ENCODE measurements at regions not wholly inside any gene's neighbourhood (a gene's known extent, or its start where the extent isn't known, plus 50 kb on each side); places are given as distances from the start of the nearest gene placed in this dataset.
"Not testable (repeated sequence)": the region's sequence is repeated elsewhere in the genome, so short reads cannot be mapped to it uniquely, and the experiment has no call there.

GRCh38 chr6:6740595-6740994 lies 152.1 kb downstream of the LY86 start:
- Histone ChIP-seq H3K36me3 (ENCODE audit: control insufficient read depth, insufficient read depth, low read length) (no peaks in the 10 kb centered on the region), H3K9me3 (ENCODE audit: control insufficient read depth, low read length) (no peaks in the 10 kb centered on the region), H3K27ac (ENCODE audit: low read depth, low read length, severe bottlenecking) (no peak overlapping the region), H3K4me1 (ENCODE audit: control insufficient read depth, insufficient read depth, low read length, poor library complexity, severe bottlenecking) (no peaks in the 10 kb centered on the region), H3K4me3 (ENCODE audit: extremely low read depth, insufficient read depth, low read length, poor library complexity, severe bottlenecking) (no peak overlapping the region)
- 77 to 96% methylated on average over 3 to 4 of the region's 7 CpGs for WGBS, 2 experiments (ENCODE audit: insufficient coverage in 2 of 2)

- H3K4me3 ChIP-seq (ENCODE audit: extremely low read depth, insufficient read depth, low read length, poor library complexity, severe bottlenecking) = no peak overlapping the region
- no peak overlapping the region for H3K27ac ChIP-seq (ENCODE audit: low read depth, low read length, severe bottlenecking)
- whole genome bisulfite sequencing, 2 experiments (ENCODE audit: insufficient coverage in 2 of 2) = 33% methylated on average over 2 of the region's 4 CpGs; no CpG with 5 or more reads in 1 of the 2 experiments
- H3K36me3 ChIP-seq (ENCODE audit: control insufficient read depth, insufficient read depth, low read length) = no peaks in the 10 kb centered on the region
- no peaks in the 10 kb centered on the region for H3K9me3 ChIP-seq (ENCODE audit: control insufficient read depth, low read length)
- no peaks in the 10 kb centered on the region for H3K4me1 ChIP-seq (ENCODE audit: control insufficient read depth, insufficient read depth, low read length, poor library complexity, severe bottlenecking)
Observed at GRCh38 chr6:6741264-6741663, 152.7 kb downstream of the LY86 start.

- Histone ChIP-seq H3K27ac (ENCODE audit: low read depth, low read length, severe bottlenecking) (no peak overlapping the region), H3K9me3 (ENCODE audit: control insufficient read depth, low read length) (no peaks in the 10 kb centered on the region), H3K4me3 (ENCODE audit: extremely low read depth, insufficient read depth, low read length, poor library complexity, severe bottlenecking) (no peak overlapping the region), H3K4me1 (ENCODE audit: control insufficient read depth, insufficient read depth, low read length, poor library complexity, severe bottlenecking) (peaks cover 11% of the 10 kb centered on the region), H3K36me3 (ENCODE audit: control insufficient read depth, insufficient read depth, low read length) (no peaks in the 10 kb centered on the region)
- 56 to 75% methylated on average over 1 to 2 of the region's 2 CpGs for WGBS, 2 experiments (ENCODE audit: insufficient coverage in 2 of 2)
Observed at GRCh38 chr6:6742535-6742934, 154.0 kb downstream of the LY86 start.

DNA sequence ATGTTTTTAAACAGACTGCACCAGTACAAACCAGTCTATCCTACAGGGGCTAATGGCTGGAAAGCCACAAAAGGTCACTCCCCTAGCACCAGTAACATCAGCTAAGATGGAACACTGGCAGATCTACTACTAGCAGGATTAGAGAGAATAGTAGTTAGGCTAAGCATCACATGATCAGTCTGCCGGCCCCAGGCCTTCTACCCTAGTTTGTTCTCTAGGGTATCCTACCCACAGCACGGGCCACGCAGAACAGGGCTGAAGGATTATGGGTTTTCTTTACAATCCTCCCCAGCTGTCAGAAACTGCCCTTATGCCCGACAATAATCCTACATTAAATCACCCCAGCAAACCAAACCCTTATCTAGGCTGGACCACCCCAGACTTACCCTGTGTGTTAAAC lies 156.0 kb downstream of the LY86 start:
- WGBS, 2 experiments (ENCODE audit: insufficient coverage in 2 of 2) = 50 to 100% methylated on average over 1 to 2 of the region's 4 CpGs
- Histone ChIP-seq H3K4me1 (ENCODE audit: control insufficient read depth, insufficient read depth, low read length, poor library complexity, severe bottlenecking) (peaks cover 18% of the 10 kb centered on the region), H3K36me3 (ENCODE audit: control insufficient read depth, insufficient read depth, low read length) (no peaks in the 10 kb centered on the region), H3K4me3 (ENCODE audit: extremely low read depth, insufficient read depth, low read length, poor library complexity, severe bottlenecking) (no peak overlapping the region), H3K27ac (ENCODE audit: low read depth, low read length, severe bottlenecking) (no peak overlapping the region), H3K9me3 (ENCODE audit: control insufficient read depth, low read length) (no peaks in the 10 kb centered on the region)

DNA sequence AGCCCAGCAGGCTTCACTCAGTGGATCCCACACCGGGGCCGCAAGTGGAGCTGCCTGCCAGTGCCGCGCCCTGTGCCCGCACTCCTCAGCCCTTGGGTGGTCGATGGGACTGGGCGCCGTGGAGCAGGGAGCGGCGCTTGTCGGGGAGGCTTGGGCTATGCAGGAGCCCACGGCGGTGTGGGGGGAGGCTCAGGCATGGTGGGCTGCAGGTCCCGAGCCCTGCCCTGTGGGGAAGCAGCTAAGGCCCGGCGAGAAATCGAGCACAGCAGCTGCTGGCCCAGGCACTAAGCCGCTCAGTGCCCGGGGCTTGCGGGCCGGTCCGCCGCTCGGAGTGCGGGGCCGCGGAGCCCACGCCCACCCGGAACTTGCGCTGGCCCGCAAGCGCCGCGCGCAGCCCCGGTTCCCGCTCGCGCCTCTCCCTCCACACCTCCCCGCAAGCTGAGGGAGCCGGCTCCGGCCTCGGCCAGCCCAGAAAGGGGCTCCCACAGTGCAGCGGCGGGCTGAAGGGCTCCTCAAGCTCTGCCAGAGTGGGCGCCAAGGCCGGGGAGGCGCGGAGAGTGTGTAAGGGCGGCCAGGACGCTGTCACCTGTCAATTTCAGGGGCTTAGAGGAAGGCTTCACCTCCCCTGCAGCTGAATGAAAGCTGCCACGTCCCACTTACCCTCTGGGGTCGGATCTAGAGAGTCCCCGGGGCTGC lies 157.3 kb downstream of the LY86 start:
- WGBS, 2 experiments (ENCODE audit: insufficient coverage in 2 of 2) = 96% methylated on average over 26 to 49 of the region's 54 CpGs
- H3K36me3 ChIP-seq (ENCODE audit: control insufficient read depth, insufficient read depth, low read length); H3K27ac ChIP-seq (ENCODE audit: low read depth, low read length, severe bottlenecking); H3K9me3 ChIP-seq (ENCODE audit: control insufficient read depth, low read length); H3K4me3 ChIP-seq (ENCODE audit: extremely low read depth, insufficient read depth, low read length, poor library complexity, severe bottlenecking): not testable (repeated sequence)
- H3K4me1 ChIP-seq (ENCODE audit: control insufficient read depth, insufficient read depth, low read length, poor library complexity, severe bottlenecking) = peaks cover 26% of the 10 kb centered on the region

GRCh38 chr6:6746333-6746969 lies 157.9 kb downstream of the LY86 start:
- WGBS, 2 experiments (ENCODE audit: insufficient coverage in 2 of 2) = 95 to 97% methylated on average over 13 of the region's 15 CpGs
- Histone ChIP-seq H3K27ac (ENCODE audit: low read depth, low read length, severe bottlenecking) (no peak overlapping the region), H3K9me3 (ENCODE audit: control insufficient read depth, low read length) (no peaks in the 10 kb centered on the region), H3K4me1 (ENCODE audit: control insufficient read depth, insufficient read depth, low read length, poor library complexity, severe bottlenecking) (peaks cover 32% of the 10 kb centered on the region), H3K4me3 (ENCODE audit: extremely low read depth, insufficient read depth, low read length, poor library complexity, severe bottlenecking) (no peak overlapping the region), H3K36me3 (ENCODE audit: control insufficient read depth, insufficient read depth, low read length) (no peaks in the 10 kb centered on the region)

GRCh38 chr6:6746970-6747338 lies 158.4 kb downstream of the LY86 start:
- Histone ChIP-seq H3K4me3 (ENCODE audit: extremely low read depth, insufficient read depth, low read length, poor library complexity, severe bottlenecking) (no peak overlapping the region), H3K27ac (ENCODE audit: low read depth, low read length, severe bottlenecking) (no peak overlapping the region)
- 100% methylated on average over 2 to 3 of the region's 3 CpGs for WGBS, 2 experiments (ENCODE audit: insufficient coverage in 2 of 2)

GRCh38 chr6:6747371-6747770 lies 158.9 kb downstream of the LY86 start:
- Histone ChIP-seq H3K4me3 (ENCODE audit: extremely low read depth, insufficient read depth, low read length, poor library complexity, severe bottlenecking) (no peak overlapping the region), H3K36me3 (ENCODE audit: control insufficient read depth, insufficient read depth, low read length) (no peaks in the 10 kb centered on the region), H3K4me1 (ENCODE audit: control insufficient read depth, insufficient read depth, low read length, poor library complexity, severe bottlenecking) (peaks cover 41% of the 10 kb centered on the region), H3K27ac (ENCODE audit: low read depth, low read length, severe bottlenecking) (no peak overlapping the region), H3K9me3 (ENCODE audit: control insufficient read depth, low read length) (no peaks in the 10 kb centered on the region)
- 72 to 77% methylated on average over 4 to 5 of the region's 6 CpGs for WGBS, 2 experiments (ENCODE audit: insufficient coverage in 2 of 2)

More at GRCh38 chr6:6746970-6747338, 158.4 kb downstream of the LY86 start:
- Histone ChIP-seq H3K36me3 (ENCODE audit: control insufficient read depth, insufficient read depth, low read length) (no peaks in the 10 kb centered on the region), H3K9me3 (ENCODE audit: control insufficient read depth, low read length) (no peaks in the 10 kb centered on the region), H3K4me1 (ENCODE audit: control insufficient read depth, insufficient read depth, low read length, poor library complexity, severe bottlenecking) (peaks cover 37% of the 10 kb centered on the region)

- peaks cover 46% of the 10 kb centered on the region for H3K4me1 ChIP-seq (ENCODE audit: control insufficient read depth, insufficient read depth, low read length, poor library complexity, severe bottlenecking)
- no peak overlapping the region for H3K27ac ChIP-seq (ENCODE audit: low read depth, low read length, severe bottlenecking)
- no peaks in the 10 kb centered on the region for H3K36me3 ChIP-seq (ENCODE audit: control insufficient read depth, insufficient read depth, low read length)
- H3K9me3 ChIP-seq (ENCODE audit: control insufficient read depth, low read length) = no peaks in the 10 kb centered on the region
- no peak overlapping the region for H3K4me3 ChIP-seq (ENCODE audit: extremely low read depth, insufficient read depth, low read length, poor library complexity, severe bottlenecking)
- 86 to 99% methylated on average over 7 to 10 of the region's 10 CpGs for WGBS, 2 experiments (ENCODE audit: insufficient coverage in 2 of 2)
Observed at GRCh38 chr6:6748001-6748400, 159.5 kb downstream of the LY86 start.

DNA sequence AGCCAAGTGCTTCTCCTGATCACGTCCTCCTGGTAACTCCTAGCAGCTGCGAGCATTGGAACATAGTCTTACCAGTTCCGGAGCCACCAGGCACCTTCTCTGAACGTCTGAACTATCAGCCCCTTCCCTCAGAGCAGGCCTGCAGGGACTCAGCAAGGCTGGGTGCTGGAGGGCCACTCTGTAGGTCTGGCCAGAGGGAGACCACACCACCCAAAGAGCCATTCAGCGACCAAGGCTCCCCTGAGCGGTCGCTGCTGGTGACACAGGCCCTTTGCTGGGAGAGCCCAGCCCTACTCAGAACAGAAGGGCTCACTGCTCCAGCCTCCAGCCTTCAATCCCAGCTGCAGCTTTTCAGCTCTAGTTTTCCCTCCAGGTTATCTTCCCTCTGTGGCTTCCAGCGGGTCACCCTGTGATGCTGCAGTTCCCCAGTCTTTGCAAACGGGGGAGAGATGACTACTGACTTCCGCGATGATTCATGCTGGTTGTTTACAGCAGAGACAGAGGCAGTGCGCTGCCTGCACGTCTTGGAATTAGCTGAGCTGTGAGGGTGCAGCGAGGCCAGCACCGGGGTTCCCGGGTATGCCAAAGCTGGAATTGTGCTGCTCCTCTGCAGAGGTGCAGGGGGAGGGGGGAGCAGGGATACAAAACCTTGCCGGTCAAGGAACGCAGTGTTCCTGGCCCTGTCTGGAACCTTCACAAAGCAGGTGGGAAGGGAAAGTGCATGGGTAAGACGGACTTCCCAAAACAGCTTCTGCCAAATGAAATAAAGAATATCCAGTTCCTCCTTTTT lies 161.4 kb downstream of the LY86 start:
- 27 to 38% methylated on average over 9 to 16 of the region's 19 CpGs for WGBS, 2 experiments (ENCODE audit: insufficient coverage in 2 of 2)
- peaks cover 52% of the 10 kb centered on the region for H3K4me1 ChIP-seq (ENCODE audit: control insufficient read depth, insufficient read depth, low read length, poor library complexity, severe bottlenecking)
- no peaks in the 10 kb centered on the region for H3K9me3 ChIP-seq (ENCODE audit: control insufficient read depth, low read length)
- H3K27ac ChIP-seq (ENCODE audit: low read depth, low read length, severe bottlenecking) = peak overlapping the region; percentile 87
- H3K4me3 ChIP-seq (ENCODE audit: extremely low read depth, insufficient read depth, low read length, poor library complexity, severe bottlenecking) = no peak overlapping the region
- H3K36me3 ChIP-seq (ENCODE audit: control insufficient read depth, insufficient read depth, low read length) = no peaks in the 10 kb centered on the region

Measured in mesodermal cell (in vitro differentiated cells).